Hippocampal formation (tissue), 2 donors: ENCODE measurements at regions not wholly inside any gene's neighbourhood (a gene's known extent, or its start where the extent isn't known, plus 50 kb on each side); places are given as distances from the start of the nearest gene placed in this dataset.
"Not testable (repeated sequence)": the region's sequence is repeated elsewhere in the genome, so short reads cannot be mapped to it uniquely, and the experiment has no call there.

Experiments used
- DNase-seq, 2 donors: peaks; one replicate each; lab custom pipeline; 2025; lab: John Stamatoyannopoulos, UW

- DNase-seq, result no peak
Observed at GRCh38 chr3:176193032-176193730, 1004.1 kb downstream of the TBL1XR1 start.

GRCh38 chr3:176190755-176191154 lies 1006.5 kb downstream of the TBL1XR1 start:
- no peak for DNase-seq

- no peak for DNase-seq
Observed at GRCh38 chr3:176183181-176183580, 1014.1 kb downstream of the TBL1XR1 start.

GRCh38 chr3:176174060-176174459 lies 1023.2 kb downstream of the TBL1XR1 start:
- no peak for DNase-seq

- DNase-seq, result no peak
Observed at GRCh38 chr3:176172492-176172891, 1024.8 kb downstream of the TBL1XR1 start.

- no peak for DNase-seq
Observed at GRCh38 chr3:176167272-176167671, 1030.0 kb downstream of the TBL1XR1 start.

- DNase-seq, result no peak
Observed at GRCh38 chr3:176160997-176161396, 1036.3 kb downstream of the TBL1XR1 start.

GRCh38 chr3:176159796-176160195 lies 1037.5 kb downstream of the TBL1XR1 start:
- DNase-seq, result no peak

- DNase-seq, result no peak
Observed at GRCh38 chr3:176155012-176155411, 1042.3 kb downstream of the TBL1XR1 start.

- no peak for DNase-seq
Observed at GRCh38 chr3:176149567-176149966, 1047.7 kb downstream of the TBL1XR1 start.

- peak; percentile 6 to 58 for DNase-seq
Observed at GRCh38 chr3:176147251-176147650, 1050.0 kb downstream of the TBL1XR1 start.

GRCh38 chr3:176141837-176142236 lies 1055.4 kb downstream of the TBL1XR1 start:
- DNase-seq, result no peak

- no peak for DNase-seq
Observed at GRCh38 chr3:176120507-176120906, 1076.8 kb downstream of the TBL1XR1 start.

GRCh38 chr3:176119826-176120225 lies 1077.5 kb downstream of the TBL1XR1 start:
- DNase-seq, result no peak

GRCh38 chr3:176106380-176106779 lies 1090.9 kb downstream of the TBL1XR1 start:
- no peak for DNase-seq

GRCh38 chr3:176097027-176097426 lies 1100.3 kb downstream of the TBL1XR1 start:
- DNase-seq, result no peak

- not testable (repeated sequence) for DNase-seq
Observed at GRCh38 chr3:176093892-176094291, 1103.4 kb downstream of the TBL1XR1 start.

GRCh38 chr3:176090727-176091126 lies 1106.6 kb downstream of the TBL1XR1 start:
- DNase-seq, result no peak

GRCh38 chr3:176088962-176089383 lies 1108.3 kb downstream of the TBL1XR1 start:
- no peak for DNase-seq

- no peak for DNase-seq
Observed at GRCh38 chr3:176087066-176087697, 1110.1 kb downstream of the TBL1XR1 start.

- no peak for DNase-seq
Observed at GRCh38 chr3:176079785-176080184, 1117.5 kb downstream of the TBL1XR1 start.

- DNase-seq, result no peak
Observed at GRCh38 chr3:176078906-176079305, 1118.4 kb downstream of the TBL1XR1 start.

- DNase-seq, result no peak
Observed at GRCh38 chr3:176075491-176075890, 1121.8 kb downstream of the TBL1XR1 start.

- DNase-seq, result no peak
Observed at GRCh38 chr3:176075046-176075445, 1122.2 kb downstream of the TBL1XR1 start.
